ENCODE measurements at regions not wholly inside any gene's neighbourhood (a gene's known extent, or its start where the extent isn't known, plus 50 kb on each side); places are given as distances from the start of the nearest gene placed in this dataset.

DNA sequence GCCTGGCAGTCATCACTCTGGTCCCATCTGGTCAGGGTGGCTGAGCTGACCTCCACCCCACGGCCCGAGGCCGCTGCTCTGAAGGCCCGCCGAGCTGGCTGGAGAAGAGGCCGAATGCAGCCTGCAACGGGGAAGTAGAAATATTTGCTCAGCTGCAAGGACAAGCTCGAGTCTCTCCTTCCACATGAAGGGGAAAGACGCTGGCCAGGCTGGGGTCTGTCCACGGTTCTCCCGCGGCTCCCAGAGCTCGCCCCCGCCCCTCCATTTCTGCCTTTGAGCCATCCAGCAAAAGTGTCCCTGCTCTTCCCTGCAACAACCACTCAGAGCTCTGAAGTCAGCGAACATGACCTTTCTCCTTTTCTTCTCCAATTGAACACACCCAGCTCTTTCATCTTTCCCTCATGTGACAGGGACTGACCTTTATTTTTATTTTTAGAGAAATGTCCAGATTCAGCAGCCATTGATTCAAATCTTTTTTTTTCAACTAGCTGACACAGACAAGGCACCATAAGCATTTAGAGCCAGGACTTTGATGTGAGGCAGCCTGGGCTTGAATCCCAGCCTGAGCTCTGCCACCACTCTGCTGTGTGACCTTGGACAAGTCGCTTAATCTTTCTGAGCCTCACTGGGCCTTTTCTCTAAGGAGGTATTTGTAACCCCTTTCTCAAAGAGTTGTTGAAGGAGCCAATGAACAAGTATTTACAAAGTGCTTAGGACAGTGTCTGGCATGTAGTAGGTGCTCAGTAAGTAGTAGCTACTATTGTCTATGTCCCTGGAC is 149.3 kb upstream of the WNT4 start:
- DNase-seq (ENCODE audit: low spot score), result no peak
- no peaks in the 10 kb centered on the region for H3K27me3 ChIP-seq (replicated peaks; ENCODE audit: insufficient read depth)
- H3K36me3 ChIP-seq, result no peaks in the 10 kb centered on the region
- no peaks in the 10 kb centered on the region for H3K4me1 ChIP-seq (ENCODE audit: control insufficient read depth in 1 of 2, low read depth in 2 of 2)
- TF ChIP-seq, protein P1, sequence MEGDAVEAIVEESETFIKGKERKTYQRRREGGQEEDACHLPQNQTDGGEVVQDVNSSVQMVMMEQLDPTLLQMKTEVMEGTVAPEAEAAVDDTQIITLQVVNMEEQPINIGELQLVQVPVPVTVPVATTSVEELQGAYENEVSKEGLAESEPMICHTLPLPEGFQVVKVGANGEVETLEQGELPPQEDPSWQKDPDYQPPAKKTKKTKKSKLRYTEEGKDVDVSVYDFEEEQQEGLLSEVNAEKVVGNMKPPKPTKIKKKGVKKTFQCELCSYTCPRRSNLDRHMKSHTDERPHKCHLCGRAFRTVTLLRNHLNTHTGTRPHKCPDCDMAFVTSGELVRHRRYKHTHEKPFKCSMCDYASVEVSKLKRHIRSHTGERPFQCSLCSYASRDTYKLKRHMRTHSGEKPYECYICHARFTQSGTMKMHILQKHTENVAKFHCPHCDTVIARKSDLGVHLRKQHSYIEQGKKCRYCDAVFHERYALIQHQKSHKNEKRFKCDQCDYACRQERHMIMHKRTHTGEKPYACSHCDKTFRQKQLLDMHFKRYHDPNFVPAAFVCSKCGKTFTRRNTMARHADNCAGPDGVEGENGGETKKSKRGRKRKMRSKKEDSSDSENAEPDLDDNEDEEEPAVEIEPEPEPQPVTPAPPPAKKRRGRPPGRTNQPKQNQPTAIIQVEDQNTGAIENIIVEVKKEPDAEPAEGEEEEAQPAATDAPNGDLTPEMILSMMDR (IDR thresholded peaks at IDR 0.05), result no peak
- no peak overlapping the region for H3K27ac ChIP-seq
- no peak overlapping the region for H3K4me3 ChIP-seq
- ATAC-seq (ENCODE audit: insufficient number of reproducible peaks, low FRiP score, low read depth), result no peak
- H3K9me3 ChIP-seq, result no peaks in the 10 kb centered on the region

DNA sequence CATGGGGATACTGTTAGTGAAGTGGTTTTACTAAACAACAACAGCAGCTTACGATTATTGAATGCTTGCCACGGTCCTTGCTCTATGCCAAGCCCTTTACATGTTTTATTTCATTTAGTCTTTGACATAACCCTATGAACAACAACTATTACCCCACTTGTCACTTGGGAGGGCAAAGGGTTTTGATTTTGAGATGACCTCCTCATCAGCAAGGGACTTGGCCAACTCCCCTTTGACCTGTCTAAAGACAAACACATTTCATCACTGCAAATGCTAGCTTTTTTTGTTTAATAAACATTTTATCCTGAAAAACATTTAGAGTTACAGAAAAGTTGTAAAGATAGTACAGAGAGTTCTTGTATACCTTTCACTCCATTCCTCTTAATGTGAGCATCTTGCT is 152.5 kb upstream of the WNT4 start:
- Histone ChIP-seq H3K27me3 (replicated peaks; ENCODE audit: insufficient read depth) (no peaks in the 10 kb centered on the region), H3K4me1 (ENCODE audit: control insufficient read depth in 1 of 2, low read depth in 2 of 2) (no peaks in the 10 kb centered on the region), H3K4me3 (no peak overlapping the region), H3K27ac (no peak overlapping the region), H3K9me3 (no peaks in the 10 kb centered on the region), H3K36me3 (no peaks in the 10 kb centered on the region)
- DNase-seq (ENCODE audit: low spot score), result no peak
- ATAC-seq (ENCODE audit: insufficient number of reproducible peaks, low FRiP score, low read depth), result no peak
- TF ChIP-seq, protein P1 (IDR thresholded peaks at IDR 0.05), result no peak

DNA sequence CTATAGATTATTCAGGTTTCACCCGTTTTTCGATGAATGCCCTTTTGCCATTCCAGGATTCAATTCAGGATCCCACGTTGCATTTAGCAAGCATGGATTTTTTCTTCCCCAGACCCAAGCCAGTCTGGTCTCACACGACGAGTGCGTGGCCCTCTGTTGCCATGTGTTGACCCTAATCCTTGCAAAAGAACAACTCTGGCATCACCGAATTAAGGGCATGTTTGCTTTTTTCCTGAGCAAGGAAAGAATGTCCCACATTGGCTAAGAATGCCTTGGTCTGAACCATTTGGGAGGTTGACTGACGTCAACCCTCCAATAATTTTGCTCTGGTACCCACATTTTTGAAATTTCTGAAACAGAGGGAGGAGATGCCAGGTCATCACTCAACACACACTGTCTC is 153.0 kb upstream of the WNT4 start:
- H3K4me3 ChIP-seq, result no peak overlapping the region
- H3K27me3 ChIP-seq (replicated peaks; ENCODE audit: insufficient read depth), result no peaks in the 10 kb centered on the region
- no peaks in the 10 kb centered on the region for H3K9me3 ChIP-seq
- TF ChIP-seq, protein P1 (IDR thresholded peaks at IDR 0.05), result no peak
- no peak overlapping the region for H3K27ac ChIP-seq
- DNase-seq (ENCODE audit: low spot score) (no peak), ATAC-seq (ENCODE audit: insufficient number of reproducible peaks, low FRiP score, low read depth) (no peak)
- H3K36me3 ChIP-seq, result no peaks in the 10 kb centered on the region
- no peaks in the 10 kb centered on the region for H3K4me1 ChIP-seq (ENCODE audit: control insufficient read depth in 1 of 2, low read depth in 2 of 2)

DNA sequence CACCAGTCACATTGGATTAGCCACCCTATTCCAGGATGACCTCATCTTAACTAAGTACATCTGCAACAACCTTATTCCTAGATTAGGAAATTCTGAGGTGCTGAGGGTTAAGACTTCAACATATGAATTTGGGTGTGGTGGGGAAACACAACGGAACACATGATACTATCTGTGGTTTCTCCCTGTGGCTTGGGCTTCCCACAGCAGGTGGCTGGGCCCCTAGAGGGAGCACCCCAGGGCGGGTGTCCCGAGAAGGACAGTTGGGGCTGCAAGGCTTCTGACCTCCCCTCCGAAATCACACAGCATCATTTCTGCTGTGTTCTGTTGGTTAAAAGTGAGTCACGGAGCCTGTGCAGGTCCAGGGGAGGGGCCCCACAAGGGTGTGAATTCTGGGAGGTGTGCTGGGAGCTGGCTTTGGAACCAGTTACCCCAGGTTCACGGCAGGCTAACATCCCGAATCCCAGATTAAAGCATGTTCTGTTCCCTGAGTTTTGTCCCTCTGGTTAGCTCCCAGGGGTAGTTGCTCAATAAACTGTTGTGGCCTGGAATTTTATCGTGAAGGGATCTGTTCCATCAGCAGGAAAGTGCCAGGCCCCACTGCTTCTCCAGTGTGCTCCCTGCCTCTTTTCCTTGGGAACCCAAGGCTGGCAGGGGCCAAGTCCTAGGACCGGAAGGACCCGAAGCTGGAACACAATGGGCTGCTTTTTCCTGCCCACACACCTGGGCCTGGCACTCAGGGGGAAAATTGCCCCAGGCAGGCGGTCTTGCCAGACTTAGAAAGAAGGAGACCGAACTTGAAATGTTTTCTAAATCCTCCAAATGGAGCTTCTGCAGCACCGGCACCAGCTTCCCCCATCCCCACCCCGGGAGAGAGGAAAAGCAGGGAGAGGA is 154.0 kb upstream of the WNT4 start:
- H3K27me3 ChIP-seq (replicated peaks; ENCODE audit: insufficient read depth), result no peaks in the 10 kb centered on the region
- H3K27ac ChIP-seq, result no peak overlapping the region
- TF ChIP-seq, protein P1 (IDR thresholded peaks at IDR 0.05), result no peak
- H3K36me3 ChIP-seq, result no peaks in the 10 kb centered on the region
- H3K4me3 ChIP-seq, result no peak overlapping the region
- H3K9me3 ChIP-seq, result no peaks in the 10 kb centered on the region
- no peaks in the 10 kb centered on the region for H3K4me1 ChIP-seq (ENCODE audit: control insufficient read depth in 1 of 2, low read depth in 2 of 2)
- ATAC-seq (ENCODE audit: insufficient number of reproducible peaks, low FRiP score, low read depth), result no peak
- no peak for DNase-seq (ENCODE audit: low spot score)

GRCh38 chr1:22297999-22298398 is 153.7 kb upstream of the ZBTB40 start:
- Histone ChIP-seq H3K4me1 (ENCODE audit: control insufficient read depth in 1 of 2, low read depth in 2 of 2) (no peaks in the 10 kb centered on the region), H3K36me3 (no peaks in the 10 kb centered on the region), H3K27me3 (replicated peaks; ENCODE audit: insufficient read depth) (no peaks in the 10 kb centered on the region), H3K9me3 (no peaks in the 10 kb centered on the region), H3K27ac (no peak overlapping the region), H3K4me3 (no peak overlapping the region)
- TF ChIP-seq, protein P1 (IDR thresholded peaks at IDR 0.05), result no peak
- ATAC-seq (ENCODE audit: insufficient number of reproducible peaks, low FRiP score, low read depth) (no peak), DNase-seq (ENCODE audit: low spot score) (no peak)

All from thoracic aorta (tissue), 2 donors.